ENCODE measurements at regions not wholly inside any gene's neighbourhood (a gene's known extent, or its start where the extent isn't known, plus 50 kb on each side); places are given as distances from the start of the nearest gene placed in this dataset.

GRCh38 chr18:51340332-51340731 lies 142.9 kb upstream of the MEX3C start:
- Histone ChIP-seq H4K8ac (replicated peaks; ENCODE audit: insufficient read length, low read depth, low read length) (no peak overlapping the region), H2AK5ac (ENCODE audit: insufficient read length, low read length) (no peak overlapping the region), H2BK120ac (ENCODE audit: low read depth, low read length, poor library complexity, severe bottlenecking) (no peak overlapping the region), H3K27me3 (ENCODE audit: insufficient read depth, low read length) (no peaks in the 10 kb centered on the region), H3K23me2 (ENCODE audit: insufficient read length, low read depth, low read length, poor library complexity, severe bottlenecking) (no peaks in the 10 kb centered on the region), H2AFZ (ENCODE audit: low read length) (no peak overlapping the region), H3K14ac (ENCODE audit: insufficient read depth, low read length) (no peak overlapping the region), H4K5ac (ENCODE audit: insufficient read length, low read depth, low read length) (no peak overlapping the region), H3K79me1 (ENCODE audit: insufficient read depth, low read depth, low read length, poor library complexity, severe bottlenecking) (no peaks in the 10 kb centered on the region), H3T11ph (ENCODE audit: low read length) (no peak overlapping the region), H3K18ac (ENCODE audit: insufficient read length, low read depth, low read length) (no peak overlapping the region), H3K4ac (ENCODE audit: low read depth, low read length) (no peak overlapping the region), H4K20me1 (ENCODE audit: control insufficient read depth, insufficient read depth, insufficient read length) (no peaks in the 10 kb centered on the region), H2BK20ac (ENCODE audit: low read depth, low read length, poor library complexity, severe bottlenecking) (no peak overlapping the region), H2BK15ac (ENCODE audit: low read depth, low read length) (no peak overlapping the region), H3K56ac (ENCODE audit: insufficient read length, low read depth, low read length) (no peak overlapping the region), H3K9ac (ENCODE audit: extremely low read depth, insufficient read length, low read length) (no peak overlapping the region), H2BK12ac (ENCODE audit: insufficient read length, low read depth, low read length) (no peak overlapping the region), H2BK5ac (ENCODE audit: insufficient read length, low read length) (no peak overlapping the region), H3K27ac (ENCODE audit: insufficient read length, low read depth, low read length) (no peak overlapping the region), H3K79me2 (ENCODE audit: insufficient read depth, low read length) (no peaks in the 10 kb centered on the region), H3K4me2 (ENCODE audit: insufficient read depth, insufficient read length, low read length) (no peak overlapping the region), H3K23ac (ENCODE audit: insufficient read length, low read depth, low read length) (no peak overlapping the region), H3K9me3 (ENCODE audit: control insufficient read depth, low read depth, low read length) (no peaks in the 10 kb centered on the region), H4K91ac (ENCODE audit: insufficient read length, low read depth, low read length) (no peak overlapping the region), H3K4me1 (ENCODE audit: insufficient read depth, low read length) (no peaks in the 10 kb centered on the region)
- Mint-ChIP-seq H3K36me3 (ENCODE audit: insufficient read depth in 1 of 3, low read depth in 3 of 3) (peaks cover 0 to 2% (median 0%) of the 10 kb centered on the region in 3 experiments; a peak in 1 of 7 replicates), H3K9me3 (no peaks in the 10 kb centered on the region), H3K4me3 (no peak overlapping the region), H3K27ac (no peak overlapping the region), H3K4me1 (no peaks in the 10 kb centered on the region), H3K27me3 (ENCODE audit: low read depth) (no peaks in the 10 kb centered on the region)
- no peak for DNase-seq
- no CpG with 5 or more reads among the region's 1 CpG for WGBS (ENCODE audit: extremely low coverage, insufficient read length, low lambda C conversion rate)
- no peak for TF ChIP-seq CTCF (conservative IDR thresholded peaks at IDR 0.05)
